H7 (cell line): ENCODE measurements at regions not wholly inside any gene's neighbourhood (a gene's known extent, or its start where the extent isn't known, plus 50 kb on each side); places are given as distances from the start of the nearest gene placed in this dataset.

ENCODE experiments used
- DNase-seq: peaks from one replicate; pipeline ENCODE4 v3.0.0; 2012
- H3K27me3 ChIP-seq: 2 replicates; pipeline ENCODE4 v1.6.0; 2011; ENCODE audit warnings: mild to moderate bottlenecking, low read length; ENCODE audit not compliant: control insufficient read depth, insufficient read depth
- H3K36me3 ChIP-seq: replicated peaks from 2 replicates; pipeline ENCODE4 v1.5.1; 2011; ENCODE audit warnings: low read length; ENCODE audit not compliant: control insufficient read depth, insufficient read depth
- H3K4me3 ChIP-seq: 2 replicates; pipeline ENCODE4 v1.5.1; 2011; ENCODE audit warnings: low read depth, mild to moderate bottlenecking, control low read depth, low read length, moderate library complexity; ENCODE audit not compliant: insufficient read depth

- DNase-seq: no peak
- Histone ChIP-seq H3K36me3 (no peaks in the 10 kb centered on the region), H3K27me3 (no peaks in the 10 kb centered on the region)
These were observed 134.5 kb downstream of the UCHL1 start for GRCh38 chr4:41391271-41391670.

GRCh38 chr4:41394481-41394894, 137.8 kb downstream of the UCHL1 start:
- Histone ChIP-seq H3K36me3 (no peaks in the 10 kb centered on the region), H3K4me3 (no peak overlapping the region), H3K27me3 (no peaks in the 10 kb centered on the region)
- no peak for DNase-seq

More at GRCh38 chr4:41391271-41391670, 134.5 kb downstream of the UCHL1 start:
- H3K4me3 ChIP-seq: no peak overlapping the region

GRCh38 chr4:41396214-41396613, 139.5 kb downstream of the UCHL1 start:
- DNase-seq: no peak
- no peaks in the 10 kb centered on the region for H3K36me3 ChIP-seq
- no peak overlapping the region for H3K4me3 ChIP-seq
- no peaks in the 10 kb centered on the region for H3K27me3 ChIP-seq

GRCh38 chr4:41396869-41397268, 140.1 kb downstream of the UCHL1 start:
- DNase-seq: no peak
- Histone ChIP-seq H3K27me3 (no peaks in the 10 kb centered on the region), H3K4me3 (no peak overlapping the region), H3K36me3 (no peaks in the 10 kb centered on the region)

DNA sequence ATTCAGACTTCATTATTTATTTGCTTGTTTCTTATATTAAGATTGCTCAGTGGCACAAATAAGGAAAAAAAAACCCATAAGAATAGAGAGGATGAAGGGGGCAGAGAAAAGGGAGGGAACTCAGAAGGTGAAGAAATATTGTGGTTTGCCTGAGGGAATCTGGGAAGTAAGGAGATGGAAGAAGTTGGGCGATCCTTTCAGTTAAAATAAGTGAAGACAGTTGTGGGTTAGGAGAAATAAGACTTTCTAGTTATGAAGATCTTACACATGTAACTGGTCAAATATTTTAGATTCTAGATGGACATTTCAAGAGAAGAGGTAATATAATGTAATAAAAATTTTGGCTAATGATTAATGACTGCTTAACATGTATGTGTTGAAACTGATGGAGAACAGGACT, 138.7 kb upstream of the LIMCH1 start:
- Histone ChIP-seq H3K36me3 (no peaks in the 10 kb centered on the region), H3K27me3 (no peaks in the 10 kb centered on the region), H3K4me3 (no peak overlapping the region)
- DNase-seq: no peak

DNA sequence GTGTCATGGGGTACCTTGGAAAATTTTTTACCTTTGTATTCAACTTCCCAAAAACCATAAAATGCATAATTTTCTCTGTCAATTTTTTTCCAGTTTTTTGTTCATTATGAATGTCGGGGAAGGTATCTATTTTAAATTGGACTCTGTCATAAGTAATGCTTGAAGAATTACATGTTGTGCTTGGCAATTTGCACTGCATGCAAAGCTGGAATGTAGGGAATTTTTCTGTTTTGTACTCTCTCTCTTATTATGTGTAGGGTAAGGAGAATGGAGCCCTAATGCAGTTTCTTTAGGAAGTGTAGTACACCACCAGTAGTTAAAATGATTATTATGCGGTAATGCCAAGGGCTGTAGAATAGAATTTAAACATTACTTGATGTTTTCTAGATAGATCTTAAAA, 137.7 kb upstream of the LIMCH1 start:
- no peak overlapping the region for H3K4me3 ChIP-seq
- H3K36me3 ChIP-seq: no peaks in the 10 kb centered on the region
- no peak for DNase-seq
- no peaks in the 10 kb centered on the region for H3K27me3 ChIP-seq

DNA sequence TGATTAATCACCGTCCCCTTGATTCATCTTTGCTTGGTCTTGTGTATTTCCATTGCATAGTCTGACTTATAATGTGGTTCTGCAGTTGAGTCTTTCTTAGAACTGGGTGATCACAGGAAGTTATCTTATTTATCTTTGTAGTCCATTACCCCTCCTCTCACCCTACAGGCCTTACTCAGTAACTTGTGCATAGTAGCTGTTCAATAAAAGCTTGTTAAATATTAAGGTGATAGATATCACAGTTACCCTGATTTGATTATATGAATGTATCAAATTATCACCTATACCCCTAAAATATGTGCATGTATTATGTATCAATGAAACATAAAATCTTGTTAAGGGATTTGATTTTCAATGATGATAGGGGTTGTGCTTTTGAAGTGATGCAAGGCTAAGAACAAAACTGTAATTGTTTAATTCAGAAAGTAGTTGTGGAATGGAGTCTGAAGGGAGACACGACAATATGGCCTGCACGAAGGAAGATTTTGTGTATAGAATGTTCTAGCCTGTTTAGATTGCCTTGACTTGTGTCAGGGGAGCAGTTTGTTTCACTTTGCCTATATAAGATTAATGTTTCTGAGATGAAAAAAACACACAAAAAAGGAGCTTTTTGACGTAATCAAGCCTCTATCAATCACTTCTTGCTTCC, 132.4 kb upstream of the LIMCH1 start:
- Histone ChIP-seq H3K27me3 (no peaks in the 10 kb centered on the region), H3K4me3 (no peak overlapping the region), H3K36me3 (no peaks in the 10 kb centered on the region)
- no peak for DNase-seq

DNA sequence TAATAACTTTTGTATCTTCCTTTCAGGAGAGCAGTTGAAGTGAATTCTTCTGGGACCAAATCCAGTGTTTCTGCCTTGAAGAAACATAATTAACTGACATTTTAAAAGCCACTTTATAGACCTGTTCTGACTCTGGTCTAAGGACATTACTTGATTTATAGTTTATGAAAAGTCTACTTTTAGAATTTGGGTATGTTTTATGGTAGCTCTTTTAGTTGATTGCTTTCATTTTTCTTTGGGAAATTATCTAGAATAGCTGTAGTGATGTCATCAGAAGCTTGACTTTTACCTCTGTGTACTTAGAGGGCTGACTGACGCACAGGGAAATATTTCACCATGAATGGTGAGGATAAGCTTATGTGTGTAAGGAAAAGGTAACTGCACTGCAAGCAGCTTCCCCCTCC, 131.8 kb upstream of the LIMCH1 start:
- H3K4me3 ChIP-seq: no peak overlapping the region
- DNase-seq: no peak
- H3K36me3 ChIP-seq: no peaks in the 10 kb centered on the region
- H3K27me3 ChIP-seq: no peaks in the 10 kb centered on the region

GRCh38 chr4:41408150-41408549, 129.8 kb upstream of the LIMCH1 start:
- H3K36me3 ChIP-seq: no peaks in the 10 kb centered on the region
- no peaks in the 10 kb centered on the region for H3K27me3 ChIP-seq
- DNase-seq: no peak
- no peak overlapping the region for H3K4me3 ChIP-seq

DNA sequence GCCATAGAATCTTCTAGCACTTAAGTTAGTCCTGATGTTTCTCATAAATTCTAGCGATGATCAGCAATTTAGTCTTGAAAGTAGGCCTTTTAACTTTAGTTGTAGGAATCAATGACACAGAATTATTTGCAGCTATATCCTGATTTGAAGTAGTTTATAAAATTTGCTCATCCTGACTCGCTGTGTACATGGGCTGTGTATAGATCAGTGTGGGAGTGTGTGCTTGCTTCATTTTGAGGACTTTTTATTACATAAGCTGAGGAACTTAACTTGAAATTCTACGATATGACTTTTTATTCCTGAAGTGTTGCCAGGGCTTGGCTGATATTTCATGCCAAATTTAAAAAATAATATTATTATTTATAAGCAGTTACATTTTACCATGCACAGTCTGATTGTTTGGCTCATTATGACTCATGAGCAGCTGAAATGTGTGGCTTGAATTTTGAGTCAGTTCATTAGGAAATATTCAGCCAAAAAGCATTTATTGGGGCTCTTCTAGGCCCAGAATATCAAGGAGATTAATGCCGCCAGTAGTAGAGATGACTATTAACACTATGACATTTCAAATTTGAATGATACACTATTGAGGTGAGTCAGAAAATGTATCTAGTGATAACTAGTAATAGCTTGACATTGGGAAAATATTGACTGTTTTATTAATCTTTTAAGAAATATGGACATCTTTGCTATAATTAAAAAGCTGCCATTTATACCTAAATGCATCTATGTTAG, 128.9 kb upstream of the LIMCH1 start:
- Histone ChIP-seq H3K36me3 (no peaks in the 10 kb centered on the region), H3K27me3 (no peaks in the 10 kb centered on the region), H3K4me3 (no peak overlapping the region)
- no peak for DNase-seq

DNA sequence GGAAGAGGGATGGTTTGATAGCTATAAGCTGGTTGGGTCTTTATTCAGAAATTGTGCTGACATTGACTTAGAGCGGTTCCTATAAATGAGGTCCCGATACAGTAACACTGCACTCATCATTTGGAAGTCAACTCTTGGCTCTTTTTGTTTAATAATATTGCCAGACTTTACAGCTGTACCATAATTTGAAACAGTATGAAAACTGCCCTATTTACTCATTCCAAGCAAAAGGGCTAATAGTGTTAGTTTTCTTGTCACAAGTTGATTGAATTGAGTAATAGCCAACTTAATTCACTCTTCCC, 128.4 kb upstream of the LIMCH1 start:
- no peaks in the 10 kb centered on the region for H3K27me3 ChIP-seq
- no peaks in the 10 kb centered on the region for H3K36me3 ChIP-seq
- no peak overlapping the region for H3K4me3 ChIP-seq
- DNase-seq: no peak

DNA sequence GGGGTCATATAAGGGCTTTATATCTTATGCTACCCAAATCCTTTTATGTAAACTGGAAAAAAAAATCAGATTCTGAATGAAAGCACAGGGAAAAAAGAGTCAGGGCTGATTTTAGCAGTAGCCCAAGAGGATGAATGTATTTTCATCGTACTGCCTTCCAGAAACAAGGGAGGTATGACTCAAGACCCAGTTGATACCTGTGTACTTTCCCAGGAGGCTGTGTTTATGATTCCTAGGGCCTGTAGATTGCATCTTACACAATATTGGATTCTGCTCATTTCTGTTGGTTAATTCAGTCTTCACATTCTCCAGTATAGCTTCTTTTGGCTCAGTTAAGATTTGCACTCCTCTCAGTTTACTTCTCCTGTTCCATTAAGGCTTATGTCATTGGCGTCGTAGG, 127.9 kb upstream of the LIMCH1 start:
- no peak for DNase-seq
- Histone ChIP-seq H3K4me3 (no peak overlapping the region), H3K36me3 (no peaks in the 10 kb centered on the region), H3K27me3 (no peaks in the 10 kb centered on the region)

DNA sequence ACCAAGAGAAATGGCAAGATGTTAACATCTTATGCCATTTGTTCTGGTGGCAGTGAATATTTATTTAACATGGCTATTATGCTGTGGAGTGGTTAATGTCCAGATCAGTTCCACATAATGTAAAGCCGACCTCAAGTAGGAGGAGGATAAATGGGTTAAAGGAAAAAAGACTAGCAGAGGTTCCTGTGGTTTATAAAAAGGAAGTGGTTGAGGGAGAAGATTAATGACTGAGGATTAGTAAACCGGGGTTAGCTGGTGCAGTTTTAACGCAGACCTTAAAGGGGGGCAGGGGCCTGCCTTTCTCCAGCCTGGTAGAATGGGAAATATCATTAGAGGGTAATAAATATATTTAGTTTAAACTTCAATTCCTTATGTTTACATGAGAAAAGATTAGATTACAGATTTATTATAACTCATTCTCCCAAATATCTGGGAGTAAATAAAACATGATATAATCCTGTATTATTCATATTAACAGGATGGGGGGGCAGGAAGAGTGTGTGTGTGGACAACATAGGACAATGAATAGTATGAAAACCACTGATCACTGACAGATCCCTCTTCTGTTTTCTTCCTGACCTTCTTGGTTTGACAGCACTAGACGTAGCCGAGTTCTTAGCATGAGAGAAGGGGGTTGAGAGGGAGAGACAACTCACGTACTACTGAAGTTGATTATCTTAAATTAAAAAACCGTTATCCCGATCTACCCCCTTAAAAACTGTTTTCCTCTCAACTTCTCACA, 124.1 kb upstream of the LIMCH1 start:
- Histone ChIP-seq H3K4me3 (no peak overlapping the region), H3K36me3 (no peaks in the 10 kb centered on the region), H3K27me3 (no peaks in the 10 kb centered on the region)
- no peak for DNase-seq

DNA sequence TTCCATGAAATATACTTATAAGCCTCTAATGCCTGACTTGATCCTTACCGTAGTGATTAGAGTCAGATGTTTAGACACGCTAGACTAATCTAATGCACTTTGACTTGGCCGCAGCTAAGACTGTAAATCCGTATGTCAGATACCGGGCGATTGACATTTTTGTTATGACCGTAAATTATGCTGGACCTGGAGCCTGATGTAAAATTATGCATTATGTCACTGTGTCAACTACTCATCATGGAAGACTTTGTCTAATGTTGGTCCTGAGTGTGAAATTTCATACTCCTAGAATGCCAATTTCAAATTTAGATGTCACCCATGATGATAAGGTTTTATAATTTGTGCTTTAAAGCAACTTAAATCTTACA, 123.6 kb upstream of the LIMCH1 start:
- Histone ChIP-seq H3K27me3 (no peaks in the 10 kb centered on the region), H3K4me3 (no peak overlapping the region), H3K36me3 (no peaks in the 10 kb centered on the region)
- no peak for DNase-seq

GRCh38 chr4:41418444-41418843, 119.5 kb upstream of the LIMCH1 start:
- no peak overlapping the region for H3K4me3 ChIP-seq
- no peaks in the 10 kb centered on the region for H3K36me3 ChIP-seq
- no peaks in the 10 kb centered on the region for H3K27me3 ChIP-seq
- DNase-seq: no peak
